ENCODE measurements at regions not wholly inside any gene's neighbourhood (a gene's known extent, or its start where the extent isn't known, plus 50 kb on each side); places are given as distances from the start of the nearest gene placed in this dataset.

- Histone ChIP-seq H3K36me3 (no peaks in the 10 kb centered on the region), H3K27ac (no peak overlapping the region), H3K4me1 (no peaks in the 10 kb centered on the region), H3K4me3 (no peak overlapping the region), H2AFZ (replicated peaks) (no peak overlapping the region), H3K9ac (no peak overlapping the region), H3K79me2 (ENCODE audit: low read depth) (no peaks in the 10 kb centered on the region), H3K27me3 (no peaks in the 10 kb centered on the region), H3F3A (ENCODE audit: low read depth) (no peaks in the 10 kb centered on the region), H3K9me3 (ENCODE audit: low read depth) (no peaks in the 10 kb centered on the region), H3K4me2 (no peak overlapping the region), H4K20me1 (ENCODE audit: low read depth) (no peaks in the 10 kb centered on the region)
- no peaks in the 10 kb centered on the region for H3K36me3 Mint-ChIP-seq
- no peak for DNase-seq (ENCODE audit: low spot score)
- H3K27ac Mint-ChIP-seq: no peak overlapping the region
- no peak for TF ChIP-seq EZH2 (IDR thresholded peaks at IDR 0.05)
- no peak for TF ChIP-seq EZH2phosphoT487 (IDR thresholded peaks at IDR 0.05)
- TF ChIP-seq CTCF (IDR thresholded peaks at IDR 0.05): no peak
- H3K4me3 Mint-ChIP-seq: no peak overlapping the region
- no peaks in the 10 kb centered on the region for H3K27me3 Mint-ChIP-seq (ENCODE audit: insufficient read depth, low read depth)
- no peaks in the 10 kb centered on the region for H3K4me1 Mint-ChIP-seq
- H3K9me3 Mint-ChIP-seq: peaks cover 5% of the 10 kb centered on the region
Observed at GRCh38 chr13:31957772-31958171, 73.8 kb upstream of the FRY start.

GRCh38 chr13:31962731-31963370 is 68.7 kb upstream of the FRY start:
- H3K9ac ChIP-seq: no peak overlapping the region
- no peak overlapping the region for H3K27ac ChIP-seq
- no peak overlapping the region for H3K4me3 Mint-ChIP-seq

GRCh38 chr13:31963631-31964030 is 67.9 kb upstream of the FRY start:
- Mint-ChIP-seq H3K36me3 (no peaks in the 10 kb centered on the region), H3K4me1 (no peaks in the 10 kb centered on the region), H3K4me3 (no peak overlapping the region), H3K9me3 (peaks cover 10% of the 10 kb centered on the region), H3K27me3 (ENCODE audit: insufficient read depth, low read depth) (peaks cover 3% of the 10 kb centered on the region), H3K27ac (no peak overlapping the region)
- H3K9me3 ChIP-seq (ENCODE audit: low read depth): no peaks in the 10 kb centered on the region
- no peak overlapping the region for H3K9ac ChIP-seq
- no peaks in the 10 kb centered on the region for H3K79me2 ChIP-seq (ENCODE audit: low read depth)
- no peak overlapping the region for H3K4me3 ChIP-seq
- DNase-seq (ENCODE audit: low spot score): no peak
- no peak overlapping the region for H3K4me2 ChIP-seq
- H3K27ac ChIP-seq: no peak overlapping the region
- no peaks in the 10 kb centered on the region for H3K4me1 ChIP-seq
- H3K36me3 ChIP-seq: no peaks in the 10 kb centered on the region
- no peak overlapping the region for H2AFZ ChIP-seq (replicated peaks)
- H4K20me1 ChIP-seq (ENCODE audit: low read depth): no peaks in the 10 kb centered on the region
- no peaks in the 10 kb centered on the region for H3F3A ChIP-seq (ENCODE audit: low read depth)
- no peak for TF ChIP-seq EZH2phosphoT487 (IDR thresholded peaks at IDR 0.05)
- no peak for TF ChIP-seq CTCF (IDR thresholded peaks at IDR 0.05)
- no peak for TF ChIP-seq EZH2 (IDR thresholded peaks at IDR 0.05)
- H3K27me3 ChIP-seq: no peaks in the 10 kb centered on the region

More at GRCh38 chr13:31962731-31963370, 68.7 kb upstream of the FRY start:
- TF ChIP-seq CTCF (IDR thresholded peaks at IDR 0.05): no peak
- TF ChIP-seq EZH2phosphoT487 (IDR thresholded peaks at IDR 0.05): no peak
- no peak for TF ChIP-seq EZH2 (IDR thresholded peaks at IDR 0.05)
- Histone ChIP-seq H4K20me1 (ENCODE audit: low read depth) (no peaks in the 10 kb centered on the region), H3F3A (ENCODE audit: low read depth) (no peaks in the 10 kb centered on the region), H3K79me2 (ENCODE audit: low read depth) (no peaks in the 10 kb centered on the region), H3K9me3 (ENCODE audit: low read depth) (no peaks in the 10 kb centered on the region), H3K36me3 (no peaks in the 10 kb centered on the region), H3K4me2 (no peak overlapping the region), H3K4me3 (no peak overlapping the region), H3K27me3 (no peaks in the 10 kb centered on the region), H2AFZ (replicated peaks) (no peak overlapping the region), H3K4me1 (no peaks in the 10 kb centered on the region)
- H3K27ac Mint-ChIP-seq: no peak overlapping the region
- DNase-seq (ENCODE audit: low spot score): no peak
- H3K9me3 Mint-ChIP-seq: peaks cover 11% of the 10 kb centered on the region
- no peaks in the 10 kb centered on the region for H3K27me3 Mint-ChIP-seq (ENCODE audit: insufficient read depth, low read depth)
- H3K36me3 Mint-ChIP-seq: no peaks in the 10 kb centered on the region
- H3K4me1 Mint-ChIP-seq: no peaks in the 10 kb centered on the region
